ENCODE measurements at regions not wholly inside any gene's neighbourhood (a gene's known extent, or its start where the extent isn't known, plus 50 kb on each side); places are given as distances from the start of the nearest gene placed in this dataset.

GRCh38 chr7:48872548-48872947, 51.8 kb upstream of the CDC14C start:
- TF ChIP-seq CTCF (IDR thresholded peaks at IDR 0.05; ENCODE audit: control extremely low read depth in 1 of 3, insufficient read depth in 1 of 3, low read depth in 1 of 3, low read length in 3 of 3): no peak
- no peak for TF ChIP-seq MAFK (IDR thresholded peaks at IDR 0.05; ENCODE audit: low read depth, low read length)
- TF ChIP-seq EZH2 (IDR thresholded peaks at IDR 0.05; ENCODE audit: low read depth, low read length, severe bottlenecking): no peak
